NAMALWA (cell line): ENCODE measurements at regions not wholly inside any gene's neighbourhood (a gene's known extent, or its start where the extent isn't known, plus 50 kb on each side); places are given as distances from the start of the nearest gene placed in this dataset.
A peak's percentile ranks its signal among the peaks of the same experiment; 100 is the strongest.

ENCODE experiments used
- DNase-seq: peaks from one replicate; pipeline ENCODE4 v3.0.0-alpha.2; 2015; ENCODE audit warnings: low spot score

DNA sequence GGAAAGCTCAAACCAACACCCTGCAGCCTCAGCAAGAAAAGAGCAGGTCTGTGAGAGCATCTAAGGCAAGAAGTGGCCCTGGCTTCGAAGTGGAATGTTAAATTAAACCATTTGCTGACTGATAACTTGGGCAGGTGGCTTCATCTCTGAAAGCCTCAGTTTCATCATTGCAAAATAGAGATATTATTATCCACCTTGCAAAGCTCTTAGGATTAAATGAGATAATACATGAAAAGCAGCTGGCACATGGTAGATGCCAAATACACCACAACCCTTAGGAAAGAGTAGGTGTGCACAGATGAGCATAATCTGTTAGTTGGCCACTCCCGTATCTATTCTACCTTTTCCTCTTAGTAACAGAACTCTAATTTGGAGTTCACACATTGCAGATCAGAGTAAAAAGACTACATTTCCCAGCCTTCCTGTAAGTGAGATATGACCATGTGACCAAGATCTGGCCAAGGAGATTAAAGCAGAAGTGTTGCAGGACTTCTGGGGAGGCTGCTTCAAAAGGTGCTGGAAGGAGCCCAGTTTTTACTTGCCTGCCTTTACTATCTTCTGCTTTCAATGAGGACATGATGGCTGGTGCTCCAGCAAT is 288.7 kb downstream of the SOX9 start:
- peak; percentile 20 for DNase-seq

DNA sequence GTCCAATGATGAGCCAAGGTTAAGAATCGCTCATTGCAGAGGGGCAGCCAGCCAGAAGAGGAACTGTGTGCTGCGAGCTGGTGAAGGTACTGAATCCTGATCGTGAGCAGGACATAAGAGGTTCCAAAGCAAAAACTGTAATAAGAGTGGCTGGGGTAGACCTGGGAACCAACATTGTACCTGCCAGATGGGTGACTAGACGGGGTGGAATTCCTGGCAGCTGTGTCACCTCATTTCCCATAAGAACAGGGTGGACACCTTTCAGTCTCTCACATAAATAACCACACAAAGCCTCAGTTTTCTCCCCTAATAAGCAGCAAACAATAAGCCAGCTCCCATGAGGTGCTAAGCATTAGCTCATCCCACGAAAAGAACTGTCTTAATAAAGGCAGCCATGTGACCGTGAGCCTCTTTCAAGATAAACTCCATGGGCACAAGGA is 290.3 kb downstream of the SOX9 start:
- DNase-seq: no peak

DNA sequence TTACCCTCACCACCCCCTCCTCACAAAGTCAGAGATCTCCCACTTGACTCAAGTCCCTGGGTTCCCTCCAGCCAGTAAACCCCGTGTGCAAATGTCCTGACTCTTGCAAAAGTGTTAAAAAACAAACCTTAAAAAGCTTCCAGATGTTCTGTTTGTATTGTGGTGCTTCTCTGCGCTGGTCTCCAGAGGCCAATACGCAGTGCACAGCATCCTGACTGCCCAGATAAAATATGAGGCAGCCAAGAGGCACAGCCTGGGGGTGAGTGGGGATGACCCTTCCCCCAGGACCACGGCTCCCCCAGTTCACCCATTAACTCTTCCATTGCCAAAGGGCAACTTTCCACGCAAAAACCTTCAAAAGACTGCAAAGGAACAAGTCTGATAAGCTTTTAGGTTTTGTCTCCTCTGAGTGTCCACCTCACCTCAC is 291.8 kb downstream of the SOX9 start:
- no peak for DNase-seq

DNA sequence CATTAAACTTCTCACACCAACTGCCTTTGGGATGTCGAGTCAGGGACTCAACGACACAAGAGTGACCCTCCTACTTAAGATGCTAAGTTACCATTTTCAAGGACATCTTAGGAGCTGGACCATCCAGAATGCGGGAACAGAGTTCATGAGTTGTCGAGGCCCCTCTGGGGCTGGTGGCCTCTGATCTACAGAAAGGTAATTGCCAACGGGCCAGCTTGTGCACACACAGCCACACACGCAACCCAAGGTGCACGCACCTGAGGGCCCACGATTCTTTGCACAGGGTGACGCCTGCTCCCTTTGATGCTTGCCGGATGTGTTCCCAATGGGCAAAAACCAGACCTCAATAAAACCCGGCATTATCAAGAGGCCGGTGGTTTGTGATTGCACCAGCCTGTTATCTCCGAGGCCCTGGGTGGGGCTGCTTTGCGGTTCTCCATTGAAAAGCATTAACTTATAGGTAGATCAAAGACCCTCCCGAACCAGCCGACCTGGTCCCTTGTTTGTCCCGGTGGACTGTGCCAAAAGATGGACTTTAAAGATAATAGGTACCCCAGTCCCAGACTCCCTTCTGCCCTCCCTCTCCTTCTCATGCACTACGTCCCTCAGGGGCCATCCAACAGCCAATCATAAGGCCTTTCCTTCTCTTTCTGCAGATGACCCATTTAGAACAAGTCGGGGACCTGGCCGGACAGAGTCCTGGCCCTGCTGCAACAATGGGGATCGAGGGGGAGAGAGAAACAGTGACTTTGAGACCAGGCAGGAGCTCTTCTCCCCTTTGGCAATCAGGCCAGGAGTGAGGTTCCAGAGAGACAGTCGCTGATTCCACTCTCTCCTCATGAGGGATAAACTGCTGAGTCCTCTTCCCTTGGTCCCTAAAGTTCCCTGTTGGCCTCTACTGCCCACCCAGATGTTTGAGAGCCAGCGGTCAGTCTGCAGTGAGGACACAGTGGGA is 292.5 kb downstream of the SOX9 start:
- DNase-seq: no peak

DNA sequence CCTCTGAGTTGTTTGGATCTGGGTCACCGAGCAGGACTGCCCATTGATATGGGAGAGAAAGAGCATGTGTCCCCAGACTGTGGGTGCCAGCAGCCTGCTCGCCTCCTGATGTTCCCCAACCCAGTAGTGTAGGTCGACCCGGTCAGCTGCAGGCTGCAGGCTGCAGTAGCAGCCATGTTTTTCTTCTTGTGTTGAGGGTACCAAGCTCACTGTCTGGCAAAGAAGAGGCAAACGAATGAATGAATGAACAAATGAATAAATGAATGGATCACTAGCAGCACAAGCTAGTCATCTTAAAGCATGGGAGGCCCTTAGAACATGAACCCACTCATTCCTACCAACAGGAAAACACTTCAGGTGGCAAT is 293.2 kb downstream of the SOX9 start:
- no peak for DNase-seq

- no peak for DNase-seq
Observed at GRCh38 chr17:72414967-72415853, 294.4 kb downstream of the SOX9 start.

GRCh38 chr17:72416054-72416675 is 295.3 kb downstream of the SOX9 start:
- no peak for DNase-seq

DNA sequence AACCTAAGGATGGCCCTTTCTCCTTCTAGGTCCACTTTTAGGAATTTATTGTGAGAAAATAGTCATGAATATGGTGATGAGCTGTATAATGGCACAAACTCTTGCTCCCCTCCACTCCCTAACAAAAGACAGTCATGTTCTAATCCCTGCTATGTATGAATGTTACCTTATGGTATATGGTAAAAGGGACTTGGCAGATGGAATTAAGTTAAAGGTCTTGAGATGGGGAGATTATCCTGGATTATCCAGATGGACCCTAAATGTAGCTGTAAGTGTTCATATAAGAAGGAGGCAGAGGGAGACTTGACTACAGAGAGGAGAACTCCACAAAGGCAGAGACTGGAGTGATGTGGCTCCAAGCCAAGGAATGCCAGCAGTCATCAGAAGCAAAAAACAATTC is 296.1 kb downstream of the SOX9 start:
- DNase-seq: no peak

DNA sequence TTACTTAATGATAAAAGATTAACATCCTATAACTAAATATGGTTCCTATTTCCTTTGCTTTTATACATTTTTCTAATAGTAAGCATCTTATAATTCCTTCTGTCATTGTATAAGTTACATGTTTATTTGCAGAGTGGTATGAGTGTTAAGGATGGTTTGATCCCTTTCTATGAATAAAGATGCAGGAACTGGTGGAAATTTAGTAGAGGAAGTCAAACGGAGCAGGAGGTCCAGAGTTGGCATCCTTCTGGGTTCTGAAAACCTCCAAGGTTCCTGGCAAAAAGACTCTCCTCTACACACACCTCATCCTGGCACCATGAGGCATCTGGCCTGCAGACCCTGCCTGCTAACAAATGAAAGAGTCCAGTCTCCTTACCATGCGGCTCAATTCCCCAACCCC is 296.8 kb downstream of the SOX9 start:
- DNase-seq: no peak

DNA sequence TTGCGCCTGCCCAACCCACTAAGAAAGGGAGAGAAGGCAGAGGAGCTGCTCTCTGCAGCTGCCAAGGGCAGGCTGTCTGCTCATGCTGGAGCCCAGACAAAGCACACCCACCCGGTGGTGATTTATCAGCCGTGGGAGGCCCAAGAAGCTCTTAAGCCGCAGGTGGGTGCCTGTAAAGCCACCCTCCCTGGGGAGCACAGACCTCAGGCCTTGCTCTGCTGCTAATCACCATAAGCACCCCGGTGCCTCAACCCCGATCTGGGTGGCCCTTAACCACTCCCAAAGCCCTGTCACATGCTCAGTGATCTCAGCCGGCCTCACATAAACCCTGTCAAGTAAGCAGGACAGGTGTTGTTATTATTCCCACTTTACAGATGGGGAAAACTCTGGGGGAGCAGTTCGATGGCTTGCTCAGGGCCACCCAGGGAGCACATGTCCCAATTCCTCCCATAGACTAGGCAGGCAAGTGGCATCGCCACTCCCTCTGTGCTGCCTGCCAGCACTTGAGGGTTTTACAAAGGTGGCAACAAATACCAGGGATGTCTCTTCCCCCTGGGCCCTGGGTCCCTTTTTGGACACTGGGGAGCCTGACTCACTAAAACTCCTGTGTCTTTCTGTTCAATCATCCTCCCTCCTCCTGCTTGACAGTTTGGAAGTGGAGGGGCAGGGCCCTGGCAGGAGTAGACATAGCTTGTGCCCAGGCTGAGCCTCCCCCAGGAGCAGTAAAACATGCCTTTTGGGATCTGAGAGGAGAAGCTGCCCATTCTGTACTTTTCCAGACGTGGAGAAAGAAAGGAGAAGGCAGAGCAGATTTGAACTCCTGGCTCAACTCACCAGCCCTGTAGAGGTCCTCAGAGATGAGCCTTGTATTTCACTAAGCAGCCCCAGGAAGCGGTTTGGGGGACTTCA is 299.3 kb downstream of the SOX9 start:
- peak; percentile 15 for DNase-seq

DNA sequence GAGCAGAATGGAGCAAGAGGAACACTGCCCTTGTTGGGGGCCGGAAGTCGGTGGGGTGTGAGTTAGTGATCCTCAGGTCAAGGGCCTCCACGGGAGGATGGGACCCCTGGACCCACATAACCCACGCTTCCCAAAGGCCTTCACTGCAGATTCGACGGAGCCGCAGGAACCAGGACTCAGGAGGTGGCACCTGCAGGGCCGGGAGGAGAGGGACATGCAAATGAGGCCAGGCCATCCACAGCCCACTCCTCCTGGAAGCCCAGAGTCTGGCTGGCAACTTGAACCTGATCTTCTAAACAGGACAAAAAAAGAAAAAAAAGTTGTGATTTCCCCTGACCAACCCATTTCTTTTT is 299.9 kb downstream of the SOX9 start:
- no peak for DNase-seq

GRCh38 chr17:72421128-72422092 is 300.6 kb downstream of the SOX9 start:
- peak; percentile 4 for DNase-seq

GRCh38 chr17:72422204-72422504 is 301.3 kb downstream of the SOX9 start:
- no peak for DNase-seq

GRCh38 chr17:72422505-72423285 is 301.9 kb downstream of the SOX9 start:
- DNase-seq: no peak

DNA sequence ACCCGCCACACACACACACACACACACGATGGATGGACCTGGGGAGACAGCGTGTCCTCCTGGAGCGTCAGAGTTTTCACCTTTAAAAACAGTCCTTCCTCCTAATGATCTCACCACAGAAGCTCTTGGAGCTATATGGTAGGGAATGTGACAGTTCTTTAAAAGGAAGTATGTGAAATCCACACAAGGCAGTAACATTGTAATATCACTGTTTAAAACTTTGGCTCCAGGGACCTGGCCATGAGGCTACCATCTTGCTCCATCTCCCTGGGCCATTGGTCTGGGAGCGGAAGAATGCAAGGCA is 302.4 kb downstream of the SOX9 start:
- DNase-seq: no peak

DNA sequence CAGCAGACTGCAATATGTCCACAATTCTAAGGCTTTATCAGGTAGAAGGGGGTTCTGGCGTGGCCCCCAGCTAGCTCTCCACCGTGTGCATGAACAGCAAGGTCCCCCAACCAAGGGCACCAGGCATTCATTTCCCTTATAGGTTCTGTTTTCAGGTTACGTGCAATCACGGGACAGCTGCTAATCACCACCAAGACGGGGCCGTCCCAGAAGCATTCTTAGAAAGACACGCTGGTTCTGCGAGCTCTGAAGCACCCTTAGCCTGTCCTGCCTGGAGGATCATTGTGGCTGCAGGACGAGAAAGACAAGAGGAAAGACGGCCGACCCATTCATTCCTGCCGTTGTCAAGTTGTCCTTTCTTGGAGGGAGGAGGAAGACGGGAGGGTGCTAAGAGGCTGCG is 302.9 kb downstream of the SOX9 start:
- DNase-seq: no peak

- DNase-seq: no peak
Observed at GRCh38 chr17:72424505-72425117, 303.8 kb downstream of the SOX9 start.

DNA sequence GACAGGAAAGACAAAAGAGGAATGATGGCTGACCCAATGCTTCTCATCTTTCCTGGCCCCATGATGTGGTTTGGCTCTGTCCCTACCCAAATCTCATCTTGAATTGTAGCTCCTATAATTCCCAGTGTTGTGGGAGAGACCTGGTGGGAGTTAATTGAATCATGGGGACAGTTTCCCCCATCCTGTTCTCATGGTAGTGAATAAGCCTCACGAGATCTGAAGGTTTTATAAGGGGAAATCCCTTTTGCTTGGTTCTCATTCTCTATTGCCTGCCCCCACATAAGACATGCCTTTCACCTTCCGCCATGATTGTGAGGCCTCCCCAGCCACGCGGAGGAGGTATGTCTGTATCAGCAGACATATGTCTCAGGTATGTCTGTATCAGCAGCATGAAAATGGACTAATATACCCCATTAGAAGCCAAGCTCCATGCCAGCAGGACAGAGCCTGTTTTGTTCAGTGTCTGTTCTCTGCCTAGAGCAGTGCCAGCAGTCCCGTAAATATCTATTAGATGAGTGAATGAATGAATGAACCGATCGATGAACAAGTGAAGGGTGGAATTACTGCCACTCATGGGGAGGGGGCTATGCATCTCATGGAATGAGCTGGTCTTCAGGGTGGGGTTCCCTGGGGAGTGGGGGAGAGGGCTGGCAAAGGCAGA is 304.4 kb downstream of the SOX9 start:
- no peak for DNase-seq

- no peak for DNase-seq
Observed at GRCh38 chr17:72425794-72426168, 305.0 kb downstream of the SOX9 start.
